T-cell (primary cell): ENCODE measurements at regions not wholly inside any gene's neighbourhood (a gene's known extent, or its start where the extent isn't known, plus 50 kb on each side); places are given as distances from the start of the nearest gene placed in this dataset.
"Not testable (repeated sequence)": the region's sequence is repeated elsewhere in the genome, so short reads cannot be mapped to it uniquely, and the experiment has no call there.

Experiments used
- ATAC-seq, 4 experiments: fragments of 200-7000 bp in 3 of 4; fragments of 150-1000 bp in 1 of 4; cut with Tn5 transposase; replicated peaks in 1 of 4; 1 replicate in 3 of 4; 2 replicates in 1 of 4; pipeline ENCODE4 v1.10.0; 2021; ENCODE audit warnings: moderate library complexity in 3 of 4, mild to moderate bottlenecking in 2 of 4, moderate number of reproducible peaks in 1 of 4
- CTCF ChIA-PET, 2 donors: fragments of 300-600 bp; sonication (Branson Sonifier 250); formaldehyde crosslinking; loops; one replicate each; lab custom pipeline; 2022; ENCODE audit warnings: antibody characterized with exemption in 2 of 2; lab: Charles Lee
- POLR2A ChIA-PET, 2 donors: fragments of 300-600 bp; sonication (Branson Sonifier 250); formaldehyde crosslinking; loops; one replicate each; lab custom pipeline; 2022; ENCODE audit warnings: antibody characterized with exemption in 2 of 2; lab: Charles Lee
- DNase-seq, 35 experiments: peaks; one replicate each; pipeline versions ENCODE4 v3.0.0 to v3.0.0-alpha.2; 2013 to 2023
- H3K27ac ChIP-seq: one replicate; pipeline ENCODE4 v1.5.1; 2013; ENCODE audit warnings: low read length
- H3K27me3 ChIP-seq, 2 experiments: replicated peaks in 1 of 2; 1 replicate in 1 of 2; 2 replicates in 1 of 2; pipeline versions ENCODE4 v1.6.1 to v1.7.0; 2013; ENCODE audit warnings: low read length in 1 of 2, mixed read lengths in 1 of 2; ENCODE audit not compliant: control insufficient read depth in 2 of 2, insufficient read depth in 2 of 2; ENCODE audit errors: extremely low read depth in 1 of 2
- H3K36me3 ChIP-seq, 2 donors: 1 replicate in 1 of 2; 2 replicates in 1 of 2; pipeline versions ENCODE4 v1.6.1 to v1.7.0; 2013; ENCODE audit warnings: low read length in 1 of 2; ENCODE audit not compliant: control insufficient read depth in 2 of 2, insufficient read depth in 1 of 2; ENCODE audit errors: extremely low read depth in 1 of 2
- H3K4me1 ChIP-seq, 2 experiments: 1 replicate in 1 of 2; 2 replicates in 1 of 2; pipeline versions ENCODE4 v1.6.1 to v1.7.0; 2013; ENCODE audit warnings: low read length in 2 of 2, mixed read lengths in 1 of 2; ENCODE audit not compliant: insufficient read depth in 2 of 2, control insufficient read depth in 1 of 2; ENCODE audit errors: extremely low read depth in 1 of 2
- H3K4me3 ChIP-seq, 2 donors: 1 replicate in 1 of 2; 2 replicates in 1 of 2; pipeline versions ENCODE4 v1.5.1 to v1.7.0; 2013; ENCODE audit warnings: mild to moderate bottlenecking in 2 of 2, low read length in 1 of 2, moderate library complexity in 1 of 2; ENCODE audit not compliant: control insufficient read depth in 1 of 2; ENCODE audit errors: extremely low read depth in 1 of 2
- H3K9me3 ChIP-seq: 2 replicates; pipeline ENCODE4 v1.7.0; 2013
- H3K27ac Mint-ChIP-seq, 2 donors: one replicate each; pipeline ENCODE4 v1.8.0; 2020 to 2021; ENCODE audit warnings: mild to moderate bottlenecking in 2 of 2, mixed read lengths in 2 of 2
- H3K27me3 Mint-ChIP-seq, 2 donors: one replicate each; pipeline ENCODE4 v1.8.0; 2021 to 2022; ENCODE audit warnings: mixed read lengths in 2 of 2
- H3K36me3 Mint-ChIP-seq: one replicate; pipeline ENCODE4 v1.8.0; 2021; ENCODE audit warnings: mixed read lengths
- H3K4me1 Mint-ChIP-seq, 3 donors: one replicate each; pipeline ENCODE4 v1.8.0; 2020 to 2022; ENCODE audit warnings: mixed read lengths in 3 of 3, mild to moderate bottlenecking in 1 of 3
- H3K4me3 Mint-ChIP-seq, 3 donors: one replicate each; pipeline ENCODE4 v1.8.0; 2020 to 2022; ENCODE audit warnings: mild to moderate bottlenecking in 3 of 3, mixed read lengths in 3 of 3, moderate library complexity in 3 of 3
- H3K9me3 Mint-ChIP-seq, 3 donors: one replicate each; pipeline ENCODE4 v1.8.0; 2020 to 2022; ENCODE audit warnings: mixed read lengths in 3 of 3
- WGBS: methylation state at CpG from one replicate; pipeline ENCODE4 v1.1.5; 2013; ENCODE audit warnings: missing lambda C conversion rate; ENCODE audit not compliant: insufficient coverage; 5-methylcytosine and 5-hydroxymethylcytosine counted together

DNA sequence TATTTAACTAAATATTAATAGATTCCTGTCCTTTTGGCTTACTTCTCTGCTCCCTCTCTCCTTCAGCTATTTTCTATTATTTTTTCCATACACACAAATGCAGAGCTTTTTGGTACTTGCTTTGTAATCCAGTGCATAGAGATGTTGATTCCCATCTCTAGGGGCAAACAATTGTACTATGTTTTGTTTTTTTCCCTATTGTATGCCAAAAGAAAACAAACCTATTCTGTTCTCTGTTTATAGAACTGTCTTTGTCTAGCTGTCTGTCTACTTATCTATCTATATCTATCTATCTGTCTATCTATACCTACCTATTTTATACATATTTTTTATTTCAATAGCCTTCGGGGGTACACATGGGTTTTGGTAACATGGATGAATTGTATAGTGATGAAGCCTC lies 121.6 kb upstream of the LIFR start:
- Histone ChIP-seq H3K36me3 (no peaks in the 10 kb centered on the region), H3K4me3 (no peak overlapping the region), H3K27ac (no peak overlapping the region), H3K9me3 (no peaks in the 10 kb centered on the region), H3K4me1 (no peaks in the 10 kb centered on the region), H3K27me3 (no peaks in the 10 kb centered on the region)
- H3K4me1 Mint-ChIP-seq, result no peaks in the 10 kb centered on the region
- no peak overlapping the region for H3K4me3 Mint-ChIP-seq
- no peak for DNase-seq
- CTCF ChIA-PET, result no interaction called here
- POLR2A ChIA-PET, result no interaction called here
- H3K9me3 Mint-ChIP-seq, result peaks cover 0 to 12% (median 4%) of the 10 kb centered on the region in 3 donors
- no peak for ATAC-seq
- H3K27ac Mint-ChIP-seq, result no peak overlapping the region
- H3K27me3 Mint-ChIP-seq, result peaks cover 4 to 14% of the 10 kb centered on the region in 2 donors
- H3K36me3 Mint-ChIP-seq, result no peaks in the 10 kb centered on the region
- no CpG with 5 or more reads among the region's 1 CpG for WGBS

DNA sequence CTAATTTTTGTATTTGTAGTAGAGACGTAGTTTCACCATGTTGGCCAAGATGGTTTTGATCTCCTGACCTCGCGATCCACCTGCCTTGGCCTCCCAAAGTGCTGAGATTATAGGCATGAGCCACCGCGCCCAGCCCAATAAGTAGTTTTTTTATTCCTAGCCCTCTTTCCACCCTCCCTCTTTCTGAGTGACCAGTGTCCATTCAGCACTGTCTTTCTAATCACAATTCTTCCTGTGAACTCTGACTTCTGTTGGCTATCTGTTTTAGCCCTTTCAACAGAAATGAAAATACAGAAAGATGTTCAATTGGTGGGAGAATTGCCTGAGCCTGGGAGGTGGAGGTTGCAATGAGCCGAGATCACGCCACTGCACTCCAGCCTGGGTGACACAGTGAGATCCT lies 122.3 kb upstream of the LIFR start:
- H3K9me3 ChIP-seq, DNase-seq, H3K27me3 ChIP-seq, H3K4me3 Mint-ChIP-seq, H3K4me3 ChIP-seq, POLR2A ChIA-PET, H3K27ac Mint-ChIP-seq, ATAC-seq, CTCF ChIA-PET, H3K36me3 Mint-ChIP-seq, H3K4me1 Mint-ChIP-seq, H3K36me3 ChIP-seq, H3K4me1 ChIP-seq, H3K27ac ChIP-seq: not testable (repeated sequence)
- Mint-ChIP-seq H3K9me3 (peaks cover 0 to 12% (median 4%) of the 10 kb centered on the region in 3 donors), H3K27me3 (peaks cover 4 to 14% of the 10 kb centered on the region in 2 donors)
- 96% methylated on average over 5 of the region's 7 CpGs for WGBS

DNA sequence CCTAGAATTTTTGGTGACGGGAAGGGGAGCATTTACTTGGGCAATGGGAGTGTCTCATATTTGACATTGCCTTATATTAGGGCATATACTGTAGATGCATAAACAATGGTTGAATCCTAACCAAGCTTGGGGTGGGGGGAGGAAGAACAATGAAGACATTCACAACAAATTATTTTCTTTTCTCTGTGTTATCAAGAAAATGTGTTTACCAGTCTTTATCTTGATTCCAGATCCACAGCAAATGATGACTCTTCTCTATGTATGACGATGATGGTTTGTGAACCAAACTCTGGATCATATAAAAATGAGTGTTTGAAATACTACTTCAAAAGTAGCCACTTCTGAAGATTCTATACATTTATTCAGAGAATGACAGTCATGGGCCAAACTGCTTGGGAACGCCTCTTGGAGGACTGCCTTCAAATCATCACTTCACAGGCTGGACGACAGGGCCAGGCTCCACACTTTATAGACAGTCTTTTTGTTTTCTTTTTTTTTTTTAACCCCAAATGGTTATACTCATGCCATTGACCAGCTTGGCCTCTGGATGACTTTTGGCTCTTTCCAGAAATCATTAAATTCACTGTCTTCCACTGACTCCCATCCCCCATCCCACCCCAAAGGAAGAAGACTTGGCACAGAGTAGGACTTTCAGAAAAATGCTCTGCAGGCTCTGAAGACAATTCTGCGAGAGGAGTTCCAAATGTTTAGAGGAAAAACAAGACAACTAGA lies 123.8 kb upstream of the LIFR start:
- H3K36me3 Mint-ChIP-seq, result no peaks in the 10 kb centered on the region
- Histone ChIP-seq H3K36me3 (no peaks in the 10 kb centered on the region), H3K4me1 (no peaks in the 10 kb centered on the region), H3K27me3 (no peaks in the 10 kb centered on the region), H3K9me3 (no peaks in the 10 kb centered on the region), H3K27ac (no peak overlapping the region), H3K4me3 (no peak overlapping the region)
- no peaks in the 10 kb centered on the region for H3K4me1 Mint-ChIP-seq
- WGBS, result 100% methylated on average over 1 of the region's 5 CpGs
- CTCF ChIA-PET, result no interaction called here
- POLR2A ChIA-PET, result no interaction called here
- DNase-seq, result no peak
- H3K9me3 Mint-ChIP-seq, result peaks cover 0 to 10% (median 4%) of the 10 kb centered on the region in 3 donors
- no peak for ATAC-seq
- H3K27ac Mint-ChIP-seq, result no peak overlapping the region
- peaks cover 3 to 11% of the 10 kb centered on the region in 2 donors for H3K27me3 Mint-ChIP-seq
- H3K4me3 Mint-ChIP-seq, result no peak overlapping the region

DNA sequence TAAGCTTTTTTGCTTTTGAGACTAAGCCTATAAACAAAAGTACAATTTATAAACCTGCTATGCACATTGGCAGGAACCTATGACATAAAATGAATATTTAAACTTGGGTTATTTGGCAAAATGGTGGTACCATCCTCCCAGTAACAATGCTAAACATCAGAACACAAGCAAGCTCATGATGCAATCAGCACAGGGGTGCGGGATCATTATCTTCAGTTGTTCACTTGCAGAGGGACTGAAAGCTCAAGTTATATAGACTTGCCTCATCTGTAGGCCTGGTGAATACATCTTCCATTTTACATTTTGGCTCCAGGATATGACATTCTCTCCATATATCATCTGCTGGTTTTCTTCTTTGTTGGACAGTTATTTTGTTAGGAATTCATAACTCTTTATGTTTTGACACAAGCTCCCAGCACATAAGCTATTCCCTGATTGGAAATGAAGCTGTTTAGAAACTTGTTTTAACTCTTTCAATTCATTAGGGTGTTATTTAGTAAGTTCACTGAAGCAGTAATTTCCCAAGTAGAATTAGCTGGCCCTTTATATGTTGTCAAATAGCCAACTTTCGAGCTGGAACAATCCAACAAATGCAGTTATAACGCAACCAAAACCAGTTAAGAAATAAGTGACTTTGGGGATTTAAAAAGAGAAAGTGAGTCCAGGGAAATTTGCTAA lies 124.7 kb upstream of the LIFR start:
- peaks cover 3 to 15% of the 10 kb centered on the region in 2 donors for H3K27me3 Mint-ChIP-seq
- no peak for ATAC-seq

DNA sequence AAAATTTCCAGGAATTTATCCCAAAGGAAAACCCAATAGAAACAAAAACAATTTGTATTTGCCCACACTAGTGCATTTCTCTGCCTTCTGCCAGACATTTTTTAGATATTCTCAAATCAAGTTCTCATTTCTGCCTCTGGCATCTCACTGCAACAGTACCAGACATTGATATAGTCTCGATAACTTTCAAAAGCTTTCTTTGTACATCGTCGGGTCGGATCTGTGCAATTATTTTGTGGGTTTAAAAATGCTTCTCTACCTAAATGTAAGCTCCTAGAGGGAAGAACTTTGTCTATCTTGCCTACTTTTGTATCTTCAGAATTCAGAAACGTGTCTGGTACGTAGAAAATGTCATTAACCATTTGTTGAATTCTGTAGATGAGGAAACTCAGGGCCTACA lies 125.5 kb upstream of the LIFR start:
- no peak overlapping the region for H3K27ac ChIP-seq
- ATAC-seq (no peak), DNase-seq (no peak)

More for the DNA sequence above, 124.7 kb upstream of the LIFR start:
- Histone ChIP-seq H3K4me3 (no peak overlapping the region), H3K27me3 (no peaks in the 10 kb centered on the region), H3K9me3 (no peaks in the 10 kb centered on the region), H3K4me1 (no peaks in the 10 kb centered on the region), H3K36me3 (no peaks in the 10 kb centered on the region), H3K27ac (no peak overlapping the region)
- no peaks in the 10 kb centered on the region for H3K4me1 Mint-ChIP-seq
- no peak overlapping the region for H3K27ac Mint-ChIP-seq
- H3K9me3 Mint-ChIP-seq, result peaks cover 0 to 8% (median 5%) of the 10 kb centered on the region in 3 donors
- no peak for DNase-seq
- no CpG with 5 or more reads among the region's 3 CpGs for WGBS
- H3K36me3 Mint-ChIP-seq, result no peaks in the 10 kb centered on the region
- CTCF ChIA-PET, result no interaction called here
- POLR2A ChIA-PET, result no interaction called here
- no peak overlapping the region for H3K4me3 Mint-ChIP-seq

DNA sequence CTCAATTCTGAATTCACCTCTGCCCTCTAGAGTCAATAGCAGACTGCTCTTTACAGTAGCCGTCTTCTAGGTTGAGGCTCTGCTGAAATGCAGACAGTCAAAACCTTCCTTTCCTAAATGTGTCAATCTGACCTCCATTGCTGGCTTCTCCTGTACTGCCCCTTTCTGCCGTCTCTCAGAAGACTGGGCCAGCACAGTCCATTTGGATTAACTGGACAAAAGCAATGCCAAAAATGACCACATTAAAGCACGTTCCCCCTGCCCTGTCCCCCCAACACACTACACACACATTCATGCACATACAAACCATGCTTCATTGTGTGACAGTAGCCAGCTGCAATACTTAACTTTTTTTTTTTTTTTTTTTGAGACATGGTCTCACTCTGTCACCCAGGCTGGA lies 130.2 kb upstream of the LIFR start:
- ATAC-seq (no peak), DNase-seq (no peak)
- 87% methylated on average over 3 of the region's 3 CpGs for WGBS
- Mint-ChIP-seq H3K9me3 (peaks cover 0 to 29% (median 4%) of the 10 kb centered on the region in 3 donors), H3K4me1 (no peaks in the 10 kb centered on the region), H3K4me3 (no peak overlapping the region), H3K36me3 (no peaks in the 10 kb centered on the region), H3K27me3 (peaks cover 19 to 46% of the 10 kb centered on the region in 2 donors), H3K27ac (no peak overlapping the region)
- Histone ChIP-seq H3K27ac (no peak overlapping the region), H3K27me3 (no peaks in the 10 kb centered on the region), H3K4me3 (no peak overlapping the region), H3K36me3 (no peaks in the 10 kb centered on the region), H3K4me1 (no peaks in the 10 kb centered on the region), H3K9me3 (no peaks in the 10 kb centered on the region)
- POLR2A ChIA-PET, result no interaction called here
- CTCF ChIA-PET, result no interaction called here

More for the DNA sequence above, 125.5 kb upstream of the LIFR start:
- H3K9me3 ChIP-seq, result no peaks in the 10 kb centered on the region
- ChIA-PET CTCF (no interaction called here), POLR2A (no interaction called here)
- H3K36me3 Mint-ChIP-seq, result no peaks in the 10 kb centered on the region
- H3K9me3 Mint-ChIP-seq, result peaks cover 0 to 12% (median 6%) of the 10 kb centered on the region in 3 donors
- no CpG with 5 or more reads among the region's 6 CpGs for WGBS
- no peaks in the 10 kb centered on the region for H3K36me3 ChIP-seq
- no peaks in the 10 kb centered on the region for H3K4me1 ChIP-seq
- H3K27me3 Mint-ChIP-seq, result peaks cover 3 to 15% of the 10 kb centered on the region in 2 donors
- no peak overlapping the region for H3K4me3 ChIP-seq
- H3K4me1 Mint-ChIP-seq, result no peaks in the 10 kb centered on the region
- no peak overlapping the region for H3K27ac Mint-ChIP-seq
- no peaks in the 10 kb centered on the region for H3K27me3 ChIP-seq
- no peak overlapping the region for H3K4me3 Mint-ChIP-seq
